IMR-90 (cell line): ENCODE measurements at regions not wholly inside any gene's neighbourhood (a gene's known extent, or its start where the extent isn't known, plus 50 kb on each side); places are given as distances from the start of the nearest gene placed in this dataset.

Source experiments
- ATAC-seq: fragments of 200-7000 bp; cut with Tn5 transposase; 2 replicates; pipeline ENCODE4 v1.9.1; 2020; ENCODE audit warnings: low read depth, mild to moderate bottlenecking, moderate library complexity
- BruUV-seq: library from RNA; stranded (reverse); fragments of 400-500 nt; replicated peaks from 2 replicates; lab custom pipeline; 2021; lab: Mats Ljungman, UMichigan
- CTCF ChIA-PET: fragments of 300-600 bp; formaldehyde crosslinking; extraction: SDS; loops from one replicate; lab custom pipeline; 2021; ENCODE audit warnings: antibody characterized with exemption; lab: Yijun Ruan, JAX
- POLR2A ChIA-PET: fragments of 300-600 bp; sonication (Branson Sonifier 250); formaldehyde crosslinking; loops from one replicate; lab custom pipeline; 2022; ENCODE audit warnings: antibody characterized with exemption; ENCODE audit not compliant: unreplicated experiment; lab: Charles Lee
- DNase-seq: peaks from one replicate; pipeline ENCODE4 v3.0.0; 2013
- H2AFZ ChIP-seq: replicated peaks from 2 replicates; pipeline ENCODE3; 2013; ENCODE audit warnings: low read length, mild to moderate bottlenecking; ENCODE audit not compliant: poor library complexity
- H2AK5ac ChIP-seq: 2 replicates; pipeline ENCODE4 v1.6.1; 2013; ENCODE audit warnings: low read depth, low read length, inconsistent platforms
- H2AK9ac ChIP-seq: replicated peaks from 2 replicates; pipeline ENCODE3; 2013; ENCODE audit warnings: mild to moderate bottlenecking, low read depth, low read length, moderate library complexity; ENCODE audit not compliant: poor library complexity
- H2BK120ac ChIP-seq: 2 replicates; pipeline ENCODE4 v1.6.1; 2013; ENCODE audit warnings: low read depth, low read length, inconsistent platforms
- H2BK15ac ChIP-seq: 3 replicates; pipeline ENCODE4 v1.6.1; 2013; ENCODE audit warnings: low read depth, low read length, inconsistent platforms
- H2BK20ac ChIP-seq: 2 replicates; pipeline ENCODE4 v1.6.1; 2013; ENCODE audit warnings: low read depth, mild to moderate bottlenecking, inconsistent platforms, low read length, moderate library complexity
- H2BK5ac ChIP-seq: 2 replicates; pipeline ENCODE4 v1.6.1; 2013; ENCODE audit warnings: mild to moderate bottlenecking, low read depth, low read length, inconsistent platforms; ENCODE audit not compliant: poor library complexity, severe bottlenecking
- H3K14ac ChIP-seq: replicated peaks from 2 replicates; pipeline ENCODE4 v1.6.1; 2013; ENCODE audit warnings: low read depth, low read length, inconsistent platforms
- H3K18ac ChIP-seq: 2 replicates; pipeline ENCODE4 v1.6.1; 2013; ENCODE audit warnings: low read depth, low read length, control low read depth
- H3K23ac ChIP-seq: 2 replicates; pipeline ENCODE4 v1.6.1; 2013; ENCODE audit warnings: low read depth, low read length, inconsistent platforms
- H3K27ac ChIP-seq: 2 replicates; pipeline ENCODE4 v1.5.1; 2013; ENCODE audit warnings: mild to moderate bottlenecking, control low read depth, low read length; ENCODE audit not compliant: insufficient read depth
- H3K27me3 ChIP-seq: 2 replicates; pipeline ENCODE4 v1.6.1; 2013; ENCODE audit warnings: low read length; ENCODE audit not compliant: control insufficient read depth, insufficient read depth
- H3K36me3 ChIP-seq: 2 replicates; pipeline ENCODE4 v1.6.1; 2013; ENCODE audit warnings: low read length, mixed read lengths; ENCODE audit not compliant: control insufficient read depth, insufficient read depth
- H3K4ac ChIP-seq: 2 replicates; pipeline ENCODE4 v1.6.1; 2013; ENCODE audit warnings: low read depth, low read length, inconsistent platforms
- H3K4me1 ChIP-seq: 2 replicates; pipeline ENCODE4 v1.6.1; 2013; ENCODE audit warnings: low read length, mixed read lengths; ENCODE audit not compliant: control insufficient read depth, insufficient read depth
- H3K4me2 ChIP-seq: 2 replicates; pipeline ENCODE4 v1.6.1; 2013; ENCODE audit warnings: low read depth, mild to moderate bottlenecking, control low read depth, low read length, moderate library complexity
- H3K4me3 ChIP-seq: 2 replicates; pipeline ENCODE4 v1.5.1; 2013; ENCODE audit warnings: low read depth, mild to moderate bottlenecking, control low read depth, low read length, moderate library complexity; ENCODE audit not compliant: insufficient read depth
- H3K56ac ChIP-seq: 2 replicates; pipeline ENCODE4 v1.6.1; 2013; ENCODE audit warnings: low read length, inconsistent platforms; ENCODE audit not compliant: insufficient read depth; ENCODE audit errors: extremely low read depth
- H3K79me1 ChIP-seq, 2 experiments: 2 replicates each; pipeline ENCODE4 v1.6.1; 2013; ENCODE audit warnings: low read length in 2 of 2, inconsistent platforms in 1 of 2, low read depth in 1 of 2
- H3K9ac ChIP-seq: 2 replicates; pipeline ENCODE4 v1.6.1; 2013; ENCODE audit warnings: low read depth, low read length, control low read depth
- H3K9me1 ChIP-seq: 2 replicates; pipeline ENCODE4 v1.6.1; 2013; ENCODE audit warnings: low read length, inconsistent platforms; ENCODE audit not compliant: insufficient read depth
- H3K9me3 ChIP-seq: 2 replicates; pipeline ENCODE4 v1.6.1; 2013; ENCODE audit warnings: low read length; ENCODE audit not compliant: control insufficient read depth, insufficient read depth
- H4K20me1 ChIP-seq: 2 replicates; pipeline ENCODE4 v1.6.1; 2013; ENCODE audit warnings: low read length, inconsistent platforms; ENCODE audit not compliant: insufficient read depth
- H4K5ac ChIP-seq: 2 replicates; pipeline ENCODE4 v1.6.1; 2013; ENCODE audit warnings: mild to moderate bottlenecking, low read depth, low read length, control low read depth
- H4K8ac ChIP-seq, 2 experiments: 2 replicates each; pipeline ENCODE4 v1.6.1; 2013; ENCODE audit warnings: low read depth in 2 of 2, low read length in 2 of 2, control low read depth in 1 of 2, inconsistent platforms in 1 of 2
- H4K91ac ChIP-seq: 2 replicates; pipeline ENCODE4 v1.6.1; 2013; ENCODE audit warnings: low read depth, low read length, inconsistent platforms; ENCODE audit not compliant: insufficient read depth
- BHLHE40 ChIP-seq: fragments of 150-350 bp; IDR thresholded peaks from 2 replicates; pipeline ENCODE4 v1.6.1; 2016; ENCODE audit warnings: mild to moderate bottlenecking, low read depth, low read length
- CEBPB ChIP-seq: IDR thresholded peaks from 2 replicates; pipeline ENCODE4 v1.6.1; 2012; ENCODE audit warnings: low read depth, low read length, improper control_type of control experiment
- ELK1 ChIP-seq: fragments of 150-350 bp; IDR thresholded peaks from 2 replicates; pipeline ENCODE4 v1.6.1; 2016; ENCODE audit warnings: low read depth, mild to moderate bottlenecking, low read length, moderate library complexity, borderline replicate concordance
- MAFK ChIP-seq: IDR thresholded peaks from 2 replicates; pipeline ENCODE4 v1.6.1; 2012; ENCODE audit warnings: low read depth, low read length, improper control_type of control experiment
- MXI1 ChIP-seq: IDR thresholded peaks from 2 replicates; pipeline ENCODE4 v1.6.1; 2012; ENCODE audit warnings: low read depth, mild to moderate bottlenecking, low read length, moderate library complexity, borderline replicate concordance
- NFE2L2 ChIP-seq: fragments of 150-350 bp; IDR thresholded peaks from 2 replicates; pipeline ENCODE4 v1.6.1; 2016; ENCODE audit warnings: low read depth, mild to moderate bottlenecking, low read length
- RAD21 ChIP-seq: IDR thresholded peaks from 2 replicates; pipeline ENCODE4 v1.6.1; 2012; ENCODE audit warnings: low read length, improper control_type of control experiment
- RCOR1 ChIP-seq: IDR thresholded peaks from 2 replicates; pipeline ENCODE4 v1.6.1; 2012; ENCODE audit warnings: mild to moderate bottlenecking, low read length, improper control_type of control experiment; ENCODE audit not compliant: insufficient replicate concordance
- SMC3 ChIP-seq: fragments of 150-350 bp; IDR thresholded peaks from 2 replicates; pipeline ENCODE4 v1.6.1; 2016; ENCODE audit warnings: low read depth, mild to moderate bottlenecking, antibody characterized with exemption, low read length, moderate library complexity
- USF2 ChIP-seq: fragments of 150-350 bp; IDR thresholded peaks from 2 replicates; pipeline ENCODE4 v1.6.1; 2017; ENCODE audit warnings: mild to moderate bottlenecking, antibody characterized with exemption, low read length, low read depth
- WGBS, 2 experiments: methylation state at CpG; one replicate each; pipeline versions ENCODE4 v1.1.5 to v1.1.7; 2013; ENCODE audit warnings: missing lambda C conversion rate in 2 of 2; ENCODE audit not compliant: insufficient read length in 1 of 2; ENCODE audit errors: extremely low coverage in 2 of 2; 5-methylcytosine and 5-hydroxymethylcytosine counted together
- dilution Hi-C: fragments of 300-500 bp; cut with HindIII; formaldehyde crosslinking; loops from one replicate; pipeline ENCODE4 v1.14.3; 2018; ENCODE audit warnings: low sequenced_read_pairs; ENCODE audit not compliant: unreplicated experiment
- in situ Hi-C: fragments of 300-500 bp; cut with MboI; formaldehyde crosslinking; loops from 3 replicates; pipeline ENCODE4 v1.14.3; 2019; ENCODE audit warnings: low sequenced_read_pairs, inconsistent platforms, mixed read lengths
- intact Hi-C: fragments of 100-400 bp; cut with micrococcal nuclease; formaldehyde crosslinking; loops from 2 replicates; pipeline ENCODE4 v1.10.0; 2022
- TF ChIP-seq, protein P1 (sequence below): conservative IDR thresholded peaks from 2 replicates; pipeline ENCODE4 v1.5.1; 2012; ENCODE audit warnings: mild to moderate bottlenecking, low read depth, low read length, improper control_type of control experiment

- Histone ChIP-seq H2BK5ac (no peak overlapping the region), H2BK120ac (no peak overlapping the region), H4K91ac (no peak overlapping the region), H3K27ac (no peak overlapping the region), H2BK20ac (no peak overlapping the region), H2AK9ac (no peak overlapping the region), H3K36me3 (no peaks in the 10 kb centered on the region), H2BK15ac (no peak overlapping the region; the same call in 2 of the 3 replicates), H3K18ac (no peak overlapping the region), H4K8ac (no peak overlapping the region), H3K23ac (no peak overlapping the region), H4K5ac (no peak overlapping the region), H3K9ac (no peak overlapping the region), H3K4me2 (no peak overlapping the region), H3K56ac (no peak overlapping the region), H3K4me1 (peaks cover 2% of the 10 kb centered on the region), H3K9me3 (no peaks in the 10 kb centered on the region), H3K14ac (no peak overlapping the region), H3K4ac (no peak overlapping the region), H3K9me1 (0 out of 2 replicates have a peak, but pooled peaks cover 2% of the 10 kb centered on the region), H4K20me1 (no peaks in the 10 kb centered on the region), H2AK5ac (no peak overlapping the region), H3K4me3 (no peak overlapping the region), H3K27me3 (no peaks in the 10 kb centered on the region), H2AFZ (no peak overlapping the region), H3K79me1 (no peaks in the 10 kb centered on the region)
- no TSS peak for BruUV-seq
- DNase-seq: no peak
- dilution Hi-C loops: no loop called here
- intact Hi-C loops: no loop called here
- no CpG with 5 or more reads among the region's 3 CpGs for WGBS, 2 experiments
- in situ Hi-C loops: no loop called here
- ATAC-seq: no peak
- ChIA-PET CTCF (no interaction called here), POLR2A (no interaction called here)
- TF ChIP-seq SMC3: no peak
- no peak for TF ChIP-seq NFE2L2
- no peak for TF ChIP-seq BHLHE40
- no peak for TF ChIP-seq RAD21
- TF ChIP-seq, protein P1, sequence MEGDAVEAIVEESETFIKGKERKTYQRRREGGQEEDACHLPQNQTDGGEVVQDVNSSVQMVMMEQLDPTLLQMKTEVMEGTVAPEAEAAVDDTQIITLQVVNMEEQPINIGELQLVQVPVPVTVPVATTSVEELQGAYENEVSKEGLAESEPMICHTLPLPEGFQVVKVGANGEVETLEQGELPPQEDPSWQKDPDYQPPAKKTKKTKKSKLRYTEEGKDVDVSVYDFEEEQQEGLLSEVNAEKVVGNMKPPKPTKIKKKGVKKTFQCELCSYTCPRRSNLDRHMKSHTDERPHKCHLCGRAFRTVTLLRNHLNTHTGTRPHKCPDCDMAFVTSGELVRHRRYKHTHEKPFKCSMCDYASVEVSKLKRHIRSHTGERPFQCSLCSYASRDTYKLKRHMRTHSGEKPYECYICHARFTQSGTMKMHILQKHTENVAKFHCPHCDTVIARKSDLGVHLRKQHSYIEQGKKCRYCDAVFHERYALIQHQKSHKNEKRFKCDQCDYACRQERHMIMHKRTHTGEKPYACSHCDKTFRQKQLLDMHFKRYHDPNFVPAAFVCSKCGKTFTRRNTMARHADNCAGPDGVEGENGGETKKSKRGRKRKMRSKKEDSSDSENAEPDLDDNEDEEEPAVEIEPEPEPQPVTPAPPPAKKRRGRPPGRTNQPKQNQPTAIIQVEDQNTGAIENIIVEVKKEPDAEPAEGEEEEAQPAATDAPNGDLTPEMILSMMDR: no peak
- TF ChIP-seq MXI1: no peak
- no peak for TF ChIP-seq ELK1
- TF ChIP-seq CEBPB: no peak
- TF ChIP-seq RCOR1: no peak
- TF ChIP-seq USF2: no peak
- TF ChIP-seq MAFK: no peak
Observed at GRCh38 chr5:17065458-17065857, 129.4 kb upstream of the MYO10 start.
